ENCODE measurements at regions not wholly inside any gene's neighbourhood (a gene's known extent, or its start where the extent isn't known, plus 50 kb on each side); places are given as distances from the start of the nearest gene placed in this dataset.

DNA sequence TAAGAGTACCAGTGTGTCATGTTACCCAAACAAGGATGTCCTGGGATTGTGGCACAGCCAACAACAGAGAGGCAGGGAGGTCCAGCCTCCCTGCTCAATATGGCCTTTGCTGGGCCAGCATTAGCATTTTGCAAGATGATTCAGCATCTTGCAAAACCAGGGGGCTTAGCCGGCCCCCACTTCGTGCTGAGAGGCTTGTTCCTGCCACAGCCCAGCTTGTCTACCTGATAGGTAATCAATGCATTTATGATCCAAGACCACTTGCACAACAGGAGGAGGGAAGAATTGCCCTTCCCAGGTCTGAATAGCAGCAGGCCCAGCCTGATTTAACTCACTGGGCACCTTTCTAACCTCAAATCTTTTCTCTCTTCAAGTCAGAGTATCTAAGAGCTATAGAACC is 189.0 kb upstream of the SYT13 start:
- no peaks in the 10 kb centered on the region for H3K9me3 ChIP-seq (ENCODE audit: control insufficient read depth, insufficient read depth, low read depth, low read length)
- peaks cover 10% of the 10 kb centered on the region for H3K4me1 ChIP-seq (ENCODE audit: control insufficient read depth, insufficient read depth, low read length)
- no peaks in the 10 kb centered on the region for H3K36me3 ChIP-seq (ENCODE audit: control insufficient read depth, insufficient read depth, low read length)
- 0 out of 2 replicates have a peak, but pooled peaks cover 6% of the 10 kb centered on the region for H3K27me3 ChIP-seq (ENCODE audit: control insufficient read depth, insufficient read depth, low read length)
- no peak overlapping the region for H3K4me3 ChIP-seq (ENCODE audit: low read depth, low read length)
- no peak overlapping the region for H3K27ac ChIP-seq (ENCODE audit: low read depth, low read length)
- no peak overlapping the region for H3K9ac ChIP-seq (ENCODE audit: low read length)

GRCh38 chr11:45473341-45473895 is 187.3 kb upstream of the SYT13 start:
- H3K27ac ChIP-seq (ENCODE audit: low read depth, low read length) = no peak overlapping the region
- peaks cover 13% of the 10 kb centered on the region for H3K4me1 ChIP-seq (ENCODE audit: control insufficient read depth, insufficient read depth, low read length)
- no peaks in the 10 kb centered on the region for H3K27me3 ChIP-seq (ENCODE audit: control insufficient read depth, insufficient read depth, low read length)
- H3K36me3 ChIP-seq (ENCODE audit: control insufficient read depth, insufficient read depth, low read length) = no peaks in the 10 kb centered on the region
- no peak overlapping the region for H3K4me3 ChIP-seq (ENCODE audit: low read depth, low read length)
- no peak overlapping the region for H3K9ac ChIP-seq (ENCODE audit: low read length)
- no peaks in the 10 kb centered on the region for H3K9me3 ChIP-seq (ENCODE audit: control insufficient read depth, insufficient read depth, low read depth, low read length)

- H3K27me3 ChIP-seq (ENCODE audit: control insufficient read depth, insufficient read depth, low read length) = no peaks in the 10 kb centered on the region
- H3K36me3 ChIP-seq (ENCODE audit: control insufficient read depth, insufficient read depth, low read length) = no peaks in the 10 kb centered on the region
- no peak overlapping the region for H3K4me3 ChIP-seq (ENCODE audit: low read depth, low read length)
- H3K27ac ChIP-seq (ENCODE audit: low read depth, low read length) = no peak overlapping the region
- H3K4me1 ChIP-seq (ENCODE audit: control insufficient read depth, insufficient read depth, low read length) = peaks cover 17% of the 10 kb centered on the region
- no peaks in the 10 kb centered on the region for H3K9me3 ChIP-seq (ENCODE audit: control insufficient read depth, insufficient read depth, low read depth, low read length)
- H3K9ac ChIP-seq (ENCODE audit: low read length) = no peak overlapping the region
Observed at GRCh38 chr11:45472716-45473317, 186.7 kb upstream of the SYT13 start.

DNA sequence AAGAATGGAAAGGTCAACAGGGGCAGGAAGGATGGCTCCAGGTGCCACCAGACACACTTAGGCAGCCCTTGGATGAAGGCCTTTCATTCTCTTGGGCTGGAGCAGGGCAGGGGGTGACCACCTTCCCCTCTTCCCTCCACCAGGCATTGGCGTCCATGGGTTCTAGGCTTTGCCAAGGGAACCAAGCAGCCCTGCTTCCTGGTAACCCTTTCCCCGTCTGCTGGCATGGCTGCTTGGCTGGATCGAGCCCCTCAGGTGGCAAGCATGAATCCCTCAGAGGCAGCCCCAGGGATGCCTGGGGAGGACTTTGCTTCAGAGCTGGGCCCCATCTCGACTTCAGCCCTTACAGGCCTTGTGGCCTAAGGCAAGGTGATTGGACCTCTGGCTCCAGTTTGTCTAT is 185.1 kb upstream of the SYT13 start:
- H3K27me3 ChIP-seq (ENCODE audit: control insufficient read depth, insufficient read depth, low read length) = no peaks in the 10 kb centered on the region
- no peak overlapping the region for H3K9ac ChIP-seq (ENCODE audit: low read length)
- H3K27ac ChIP-seq (ENCODE audit: low read depth, low read length) = no peak overlapping the region
- no peaks in the 10 kb centered on the region for H3K9me3 ChIP-seq (ENCODE audit: control insufficient read depth, insufficient read depth, low read depth, low read length)
- peaks cover 17% of the 10 kb centered on the region for H3K4me1 ChIP-seq (ENCODE audit: control insufficient read depth, insufficient read depth, low read length)
- no peak overlapping the region for H3K4me3 ChIP-seq (ENCODE audit: low read depth, low read length)
- H3K36me3 ChIP-seq (ENCODE audit: control insufficient read depth, insufficient read depth, low read length) = no peaks in the 10 kb centered on the region

GRCh38 chr11:45470794-45471167 is 184.6 kb upstream of the SYT13 start:
- no peak overlapping the region for H3K9ac ChIP-seq (ENCODE audit: low read length)
- no peak overlapping the region for H3K27ac ChIP-seq (ENCODE audit: low read depth, low read length)
- H3K4me3 ChIP-seq (ENCODE audit: low read depth, low read length) = no peak overlapping the region
- H3K4me1 ChIP-seq (ENCODE audit: control insufficient read depth, insufficient read depth, low read length) = peaks cover 17% of the 10 kb centered on the region
- H3K9me3 ChIP-seq (ENCODE audit: control insufficient read depth, insufficient read depth, low read depth, low read length) = no peaks in the 10 kb centered on the region
- H3K27me3 ChIP-seq (ENCODE audit: control insufficient read depth, insufficient read depth, low read length) = no peaks in the 10 kb centered on the region
- H3K36me3 ChIP-seq (ENCODE audit: control insufficient read depth, insufficient read depth, low read length) = no peaks in the 10 kb centered on the region

- Histone ChIP-seq H3K27ac (ENCODE audit: low read depth, low read length) (no peak overlapping the region), H3K36me3 (ENCODE audit: control insufficient read depth, insufficient read depth, low read length) (no peaks in the 10 kb centered on the region), H3K4me1 (ENCODE audit: control insufficient read depth, insufficient read depth, low read length) (peaks cover 17% of the 10 kb centered on the region), H3K27me3 (ENCODE audit: control insufficient read depth, insufficient read depth, low read length) (no peaks in the 10 kb centered on the region), H3K4me3 (ENCODE audit: low read depth, low read length) (no peak overlapping the region), H3K9me3 (ENCODE audit: control insufficient read depth, insufficient read depth, low read depth, low read length) (no peaks in the 10 kb centered on the region), H3K9ac (ENCODE audit: low read length) (no peak overlapping the region)
Observed at GRCh38 chr11:45470151-45470793, 184.1 kb upstream of the SYT13 start.

- Histone ChIP-seq H3K9me3 (ENCODE audit: control insufficient read depth, insufficient read depth, low read depth, low read length) (no peaks in the 10 kb centered on the region), H3K4me1 (ENCODE audit: control insufficient read depth, insufficient read depth, low read length) (peaks cover 12% of the 10 kb centered on the region; the same call in 1 of the 2 replicates), H3K4me3 (ENCODE audit: low read depth, low read length) (no peak overlapping the region), H3K27ac (ENCODE audit: low read depth, low read length) (no peak overlapping the region), H3K36me3 (ENCODE audit: control insufficient read depth, insufficient read depth, low read length) (no peaks in the 10 kb centered on the region), H3K27me3 (ENCODE audit: control insufficient read depth, insufficient read depth, low read length) (no peaks in the 10 kb centered on the region), H3K9ac (ENCODE audit: low read length) (no peak overlapping the region)
Observed at GRCh38 chr11:45468267-45468856, 182.2 kb upstream of the SYT13 start.

GRCh38 chr11:45463541-45463940 is 177.4 kb upstream of the SYT13 start:
- Histone ChIP-seq H3K4me1 (ENCODE audit: control insufficient read depth, insufficient read depth, low read length) (peaks cover 6% of the 10 kb centered on the region; the same call in 1 of the 2 replicates), H3K9ac (ENCODE audit: low read length) (no peak overlapping the region), H3K27ac (ENCODE audit: low read depth, low read length) (no peak overlapping the region), H3K4me3 (ENCODE audit: low read depth, low read length) (no peak overlapping the region), H3K36me3 (ENCODE audit: control insufficient read depth, insufficient read depth, low read length) (no peaks in the 10 kb centered on the region), H3K9me3 (ENCODE audit: control insufficient read depth, insufficient read depth, low read depth, low read length) (no peaks in the 10 kb centered on the region), H3K27me3 (ENCODE audit: control insufficient read depth, insufficient read depth, low read length) (no peaks in the 10 kb centered on the region)

- H3K4me3 ChIP-seq (ENCODE audit: low read depth, low read length) = no peak overlapping the region
Observed at GRCh38 chr11:45461514-45461913, 175.4 kb upstream of the SYT13 start.

DNA sequence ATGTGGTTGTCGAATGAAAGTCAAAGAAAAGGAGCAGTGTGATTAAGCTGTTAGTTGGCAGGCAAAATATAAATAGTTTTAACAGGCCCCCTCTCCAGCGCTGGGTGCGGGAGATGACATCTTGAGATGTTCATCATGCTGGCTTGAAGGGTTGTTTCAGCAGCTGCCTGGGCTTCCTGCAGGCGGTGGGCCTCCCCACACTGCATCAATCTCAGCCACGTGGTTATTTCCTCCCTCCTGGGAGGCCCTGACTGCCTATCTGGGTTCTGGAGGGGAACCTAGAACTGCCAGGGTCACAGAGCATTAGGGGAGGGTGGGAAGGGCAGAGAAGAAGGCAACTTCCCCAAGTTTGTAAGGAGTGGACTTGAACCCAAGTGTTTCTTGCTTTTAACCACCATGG is 173.3 kb upstream of the SYT13 start:
- Histone ChIP-seq H3K27ac (ENCODE audit: low read depth, low read length) (no peak overlapping the region), H3K9me3 (ENCODE audit: control insufficient read depth, insufficient read depth, low read depth, low read length) (no peaks in the 10 kb centered on the region; the same call in 1 of the 2 replicates), H3K4me3 (ENCODE audit: low read depth, low read length) (no peak overlapping the region), H3K36me3 (ENCODE audit: control insufficient read depth, insufficient read depth, low read length) (no peaks in the 10 kb centered on the region), H3K9ac (ENCODE audit: low read length) (no peak overlapping the region), H3K4me1 (ENCODE audit: control insufficient read depth, insufficient read depth, low read length) (no peaks in the 10 kb centered on the region), H3K27me3 (ENCODE audit: control insufficient read depth, insufficient read depth, low read length) (0 out of 2 replicates have a peak, but pooled peaks cover 3% of the 10 kb centered on the region)

More at GRCh38 chr11:45461514-45461913, 175.4 kb upstream of the SYT13 start:
- H3K36me3 ChIP-seq (ENCODE audit: control insufficient read depth, insufficient read depth, low read length) = no peaks in the 10 kb centered on the region
- no peaks in the 10 kb centered on the region for H3K4me1 ChIP-seq (ENCODE audit: control insufficient read depth, insufficient read depth, low read length)
- H3K9me3 ChIP-seq (ENCODE audit: control insufficient read depth, insufficient read depth, low read depth, low read length) = no peaks in the 10 kb centered on the region
- H3K9ac ChIP-seq (ENCODE audit: low read length) = no peak overlapping the region
- 0 out of 2 replicates have a peak, but pooled peaks cover 3% of the 10 kb centered on the region for H3K27me3 ChIP-seq (ENCODE audit: control insufficient read depth, insufficient read depth, low read length)
- H3K27ac ChIP-seq (ENCODE audit: low read depth, low read length) = no peak overlapping the region

DNA sequence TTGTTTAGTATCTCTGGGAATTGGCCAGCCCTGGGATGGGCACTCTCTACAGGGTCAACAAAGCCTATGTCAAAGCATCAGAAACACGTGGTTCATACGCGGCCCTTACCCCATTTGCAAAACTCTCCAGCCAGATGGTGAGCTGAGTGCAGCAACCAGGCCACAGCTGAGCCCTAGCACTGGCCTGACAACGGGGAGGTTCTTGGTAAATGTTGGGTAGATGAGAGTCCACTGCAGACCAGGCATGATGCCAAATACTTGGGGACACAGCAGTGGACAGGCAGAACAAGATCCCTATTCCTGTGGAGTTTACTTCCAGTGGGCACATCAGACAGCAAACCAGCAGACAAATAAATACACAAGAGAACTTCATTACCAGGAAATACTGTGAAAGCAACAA is 172.1 kb upstream of the SYT13 start:
- Histone ChIP-seq H3K9me3 (ENCODE audit: control insufficient read depth, insufficient read depth, low read depth, low read length) (no peaks in the 10 kb centered on the region; the same call in 1 of the 2 replicates), H3K4me1 (ENCODE audit: control insufficient read depth, insufficient read depth, low read length) (no peaks in the 10 kb centered on the region), H3K4me3 (ENCODE audit: low read depth, low read length) (no peak overlapping the region), H3K27me3 (ENCODE audit: control insufficient read depth, insufficient read depth, low read length) (0 out of 2 replicates have a peak, but pooled peaks cover 3% of the 10 kb centered on the region), H3K36me3 (ENCODE audit: control insufficient read depth, insufficient read depth, low read length) (no peaks in the 10 kb centered on the region), H3K27ac (ENCODE audit: low read depth, low read length) (no peak overlapping the region), H3K9ac (ENCODE audit: low read length) (no peak overlapping the region)
